Tibial nerve (tissue), 3 donors: ENCODE measurements at regions not wholly inside any gene's neighbourhood (a gene's known extent, or its start where the extent isn't known, plus 50 kb on each side); places are given as distances from the start of the nearest gene placed in this dataset.

Experiments used
- CTCF ChIP-seq, 5 experiments: fragments of 200-600 bp in 3 of 5; fragments of 450-650 bp in 2 of 5; sonication (generic) in 3 of 5; IDR thresholded peaks; one replicate each; pipeline ENCODE4 v1.5.1; 2016 to 2019; ENCODE audit warnings: antibody characterized with exemption in 5 of 5, mild to moderate bottlenecking in 3 of 5, moderate library complexity in 2 of 5
- POLR2A ChIP-seq, 2 donors: fragments of 450-650 bp; IDR thresholded peaks; one replicate each; pipeline ENCODE4 v1.6.1; 2017; ENCODE audit warnings: antibody characterized with exemption in 2 of 2, mild to moderate bottlenecking in 2 of 2, moderate library complexity in 2 of 2

- no peak for TF ChIP-seq CTCF (IDR thresholded peaks at IDR 0.05)
- no peak for TF ChIP-seq POLR2A (IDR thresholded peaks at IDR 0.05)
These were observed 168.3 kb upstream of the TLE3 start for GRCh38 chr15:70265986-70266385.
